Activated naive CD8-positive, alpha-beta T cell (primary cell): ENCODE measurements at regions not wholly inside any gene's neighbourhood (a gene's known extent, or its start where the extent isn't known, plus 50 kb on each side); places are given as distances from the start of the nearest gene placed in this dataset.
"Not testable (repeated sequence)": the region's sequence is repeated elsewhere in the genome, so short reads cannot be mapped to it uniquely, and the experiment has no call there.

ENCODE experiments used
- H3K27ac Mint-ChIP-seq: one replicate; pipeline ENCODE4 v1.8.0; 2021; ENCODE audit warnings: mixed read lengths
- H3K27me3 Mint-ChIP-seq: one replicate; pipeline ENCODE4 v1.8.0; 2021; ENCODE audit warnings: mixed read lengths
- H3K36me3 Mint-ChIP-seq: one replicate; pipeline ENCODE4 v1.8.0; 2021; ENCODE audit warnings: mixed read lengths
- H3K4me1 Mint-ChIP-seq: one replicate; pipeline ENCODE4 v1.8.0; 2021; ENCODE audit warnings: low read depth, mixed read lengths
- H3K4me3 Mint-ChIP-seq: one replicate; pipeline ENCODE4 v1.8.0; 2021; ENCODE audit warnings: mild to moderate bottlenecking, mixed read lengths
- H3K9me3 Mint-ChIP-seq: one replicate; pipeline ENCODE4 v1.8.0; 2021; ENCODE audit warnings: low read depth, mixed read lengths

DNA sequence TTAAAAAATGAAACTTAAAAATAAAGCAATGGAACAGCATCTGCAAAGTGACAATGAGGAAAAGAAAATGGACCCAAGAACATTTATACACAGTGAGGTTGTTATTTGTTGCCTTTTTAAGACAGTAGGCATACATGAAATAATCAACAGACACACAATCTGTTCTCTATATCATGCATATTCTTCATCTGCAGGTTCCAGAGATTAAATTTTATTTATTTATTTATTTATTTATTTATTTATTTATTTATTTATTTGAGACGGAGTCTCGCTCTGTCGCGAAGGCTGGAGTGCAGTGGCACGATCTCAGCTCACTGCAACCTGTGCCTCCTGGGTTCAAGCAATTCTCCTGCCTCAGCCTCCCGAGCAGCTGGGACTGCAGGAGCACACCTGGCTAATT is 114.4 kb upstream of the ATP2B1 start:
- H3K36me3 Mint-ChIP-seq, H3K27ac Mint-ChIP-seq, H3K4me3 Mint-ChIP-seq, H3K9me3 Mint-ChIP-seq, H3K27me3 Mint-ChIP-seq: not testable (repeated sequence)
- H3K4me1 Mint-ChIP-seq: peaks cover 13% of the 10 kb centered on the region

DNA sequence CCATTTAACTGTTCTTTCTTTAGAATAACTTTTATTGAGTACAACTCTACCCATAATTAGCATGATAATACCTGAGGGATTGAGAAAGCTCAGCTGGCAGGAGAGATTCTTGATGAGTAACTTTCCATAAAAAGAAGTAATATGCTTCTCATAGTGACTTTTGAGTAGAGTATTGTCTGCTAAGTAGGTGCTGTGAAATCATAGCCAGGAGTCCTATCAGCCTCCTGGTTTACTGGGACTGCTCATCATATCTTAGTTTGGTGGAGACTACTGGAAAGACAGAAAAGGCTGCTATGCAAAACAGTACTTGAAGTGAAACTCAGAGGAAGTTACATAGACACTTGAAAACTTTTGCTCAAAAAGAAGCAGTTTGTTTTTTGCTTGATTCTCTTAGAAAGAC is 113.3 kb upstream of the ATP2B1 start:
- Mint-ChIP-seq H3K4me1 (peaks cover 13% of the 10 kb centered on the region), H3K4me3 (no peak overlapping the region), H3K9me3 (no peaks in the 10 kb centered on the region), H3K36me3 (peaks cover 8% of the 10 kb centered on the region), H3K27ac (no peak overlapping the region), H3K27me3 (peaks cover 2% of the 10 kb centered on the region)

DNA sequence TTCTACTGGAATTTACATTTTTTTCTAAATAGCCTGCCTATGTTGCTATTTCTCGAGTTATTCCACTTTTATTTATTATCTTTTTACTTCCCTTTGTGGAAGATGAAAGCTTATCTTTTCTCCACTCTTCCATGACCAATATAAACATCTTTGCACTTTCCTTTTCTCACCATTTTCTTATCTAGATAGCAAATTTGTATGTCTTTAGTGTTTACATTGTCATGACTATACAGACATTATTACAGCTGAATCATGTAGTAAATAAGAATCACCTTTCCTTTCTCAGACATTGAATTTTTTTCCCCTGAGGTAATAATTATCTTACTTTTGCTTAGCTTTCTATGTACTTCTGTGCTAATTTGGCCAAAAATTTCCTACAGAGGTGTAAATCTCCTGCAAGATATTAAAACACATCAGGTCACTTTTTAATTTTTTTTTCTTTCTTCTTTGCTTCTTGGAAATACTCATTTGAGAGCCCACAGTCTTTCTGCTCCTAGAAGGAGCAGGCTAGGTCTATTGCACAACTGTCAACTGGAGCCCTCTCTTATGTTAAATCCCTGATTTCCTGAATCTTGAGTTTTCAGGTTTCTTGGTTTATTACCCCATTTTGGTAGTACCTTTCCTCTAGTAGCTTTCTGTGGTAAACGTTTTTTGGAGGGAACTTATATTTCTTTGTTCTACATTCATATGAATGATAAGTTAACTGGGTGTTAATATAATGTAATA is 109.0 kb upstream of the ATP2B1 start:
- H3K4me1 Mint-ChIP-seq: no peaks in the 10 kb centered on the region
- H3K27ac Mint-ChIP-seq: no peak overlapping the region
- H3K9me3 Mint-ChIP-seq: no peaks in the 10 kb centered on the region
- H3K27me3 Mint-ChIP-seq: peaks cover 2% of the 10 kb centered on the region
- peaks cover 7% of the 10 kb centered on the region for H3K36me3 Mint-ChIP-seq
- no peak overlapping the region for H3K4me3 Mint-ChIP-seq

DNA sequence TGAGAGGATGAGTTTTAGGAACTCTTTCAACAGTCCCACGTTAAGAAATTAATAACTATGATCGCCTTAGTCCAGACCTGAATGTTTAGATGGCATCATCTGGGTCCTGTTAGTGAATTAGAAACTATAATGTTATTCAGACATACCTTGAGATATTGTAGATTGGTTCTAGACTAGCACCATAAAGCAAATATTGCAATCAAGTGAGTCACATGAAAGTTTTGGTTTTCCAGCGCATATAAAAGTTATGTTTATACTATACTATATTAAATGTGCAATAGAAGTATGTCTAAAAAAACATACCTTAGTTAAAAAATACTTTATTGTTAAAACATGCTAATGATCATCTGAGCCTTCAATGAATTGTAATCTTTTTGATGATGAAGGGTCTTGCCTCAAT is 106.6 kb upstream of the ATP2B1 start:
- H3K27me3 Mint-ChIP-seq: peaks cover 2% of the 10 kb centered on the region
- peaks cover 4% of the 10 kb centered on the region for H3K36me3 Mint-ChIP-seq
- H3K9me3 Mint-ChIP-seq: no peaks in the 10 kb centered on the region
- H3K4me3 Mint-ChIP-seq: no peak overlapping the region
- no peak overlapping the region for H3K27ac Mint-ChIP-seq
- no peaks in the 10 kb centered on the region for H3K4me1 Mint-ChIP-seq

DNA sequence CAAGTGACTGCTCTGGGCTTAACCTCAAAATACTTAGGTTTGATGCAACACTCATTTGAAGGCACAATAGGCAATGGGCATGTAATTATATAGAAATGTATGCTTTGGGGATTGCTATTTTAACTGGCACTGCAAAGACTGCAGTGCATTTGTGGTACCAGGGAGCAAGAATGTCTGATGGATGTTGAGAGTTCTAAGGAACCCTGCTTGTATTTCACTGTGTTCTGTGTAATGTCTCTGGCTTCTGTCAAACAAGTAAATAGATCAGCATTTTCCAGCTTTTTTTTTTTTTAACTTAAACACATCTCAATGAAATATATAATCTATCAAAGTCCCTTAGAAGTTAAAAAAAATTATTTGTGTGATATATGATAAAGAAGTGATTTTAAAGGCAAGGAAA is 94.8 kb upstream of the ATP2B1 start:
- H3K4me1 Mint-ChIP-seq: no peaks in the 10 kb centered on the region
- H3K27me3 Mint-ChIP-seq: no peaks in the 10 kb centered on the region
- no peak overlapping the region for H3K27ac Mint-ChIP-seq
- no peak overlapping the region for H3K4me3 Mint-ChIP-seq
- H3K36me3 Mint-ChIP-seq: no peaks in the 10 kb centered on the region
- H3K9me3 Mint-ChIP-seq: no peaks in the 10 kb centered on the region

DNA sequence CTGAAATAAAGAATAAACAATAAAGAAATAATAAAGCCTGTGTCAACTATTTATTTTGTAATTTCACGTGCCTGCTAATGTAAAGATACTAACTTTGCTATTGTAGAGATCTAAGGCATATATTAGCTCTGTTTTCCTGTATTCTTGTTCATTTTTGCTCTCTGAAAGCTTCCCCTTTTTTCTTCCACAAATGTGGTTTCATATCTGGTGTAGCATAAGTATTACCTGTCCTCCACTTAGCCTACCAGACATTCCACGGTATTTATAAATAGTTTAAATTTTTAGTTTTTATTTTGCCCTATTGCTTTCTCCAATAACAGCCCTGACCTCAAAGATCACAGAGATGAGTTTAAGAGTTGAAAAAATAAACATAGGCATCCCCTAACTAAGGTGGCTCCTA is 92.6 kb upstream of the ATP2B1 start:
- Mint-ChIP-seq H3K27ac (no peak overlapping the region), H3K4me1 (no peaks in the 10 kb centered on the region), H3K9me3 (no peaks in the 10 kb centered on the region), H3K36me3 (no peaks in the 10 kb centered on the region), H3K27me3 (no peaks in the 10 kb centered on the region), H3K4me3 (no peak overlapping the region)

DNA sequence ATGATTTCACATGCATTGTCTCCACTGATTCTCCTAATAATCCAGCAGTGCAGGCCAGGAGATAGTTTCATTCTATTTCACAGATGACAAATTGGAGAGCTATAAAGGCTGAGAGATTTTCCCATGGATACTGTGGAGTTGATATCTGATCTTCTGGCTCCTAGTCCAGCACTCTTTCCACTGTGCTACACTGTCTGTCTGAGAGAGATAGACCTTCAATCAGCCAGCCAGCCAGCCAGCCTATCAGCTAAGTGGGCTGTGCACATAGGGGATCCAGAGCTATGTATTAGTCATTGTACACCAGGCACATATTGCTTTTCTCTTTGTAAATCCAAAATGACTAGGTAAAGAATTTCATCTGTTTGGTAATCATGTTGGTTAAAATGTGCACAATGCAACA is 91.8 kb upstream of the ATP2B1 start:
- Mint-ChIP-seq H3K27ac (no peak overlapping the region), H3K4me1 (no peaks in the 10 kb centered on the region), H3K27me3 (no peaks in the 10 kb centered on the region), H3K36me3 (no peaks in the 10 kb centered on the region), H3K4me3 (no peak overlapping the region), H3K9me3 (no peaks in the 10 kb centered on the region)

DNA sequence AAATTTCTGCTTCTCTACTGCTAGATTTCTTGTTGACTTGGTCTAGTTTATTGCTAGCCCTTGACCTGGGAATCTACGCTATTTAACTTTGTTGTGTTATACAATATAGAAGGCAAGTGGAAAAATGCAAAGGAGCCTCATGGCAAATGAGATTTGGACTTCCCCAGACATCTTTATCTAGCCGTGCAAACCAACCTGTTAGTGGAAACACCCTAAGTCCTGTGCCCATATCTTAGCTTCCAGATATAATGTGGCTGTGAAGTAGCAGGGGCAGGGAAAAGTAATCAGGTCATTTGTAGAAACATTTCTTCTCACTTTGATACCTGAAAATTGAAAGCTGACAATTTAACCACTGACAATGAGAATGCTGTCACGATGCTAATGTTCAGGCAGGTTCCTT is 90.7 kb upstream of the ATP2B1 start:
- no peaks in the 10 kb centered on the region for H3K36me3 Mint-ChIP-seq
- H3K4me3 Mint-ChIP-seq: no peak overlapping the region
- H3K27me3 Mint-ChIP-seq: no peaks in the 10 kb centered on the region
- H3K9me3 Mint-ChIP-seq: no peaks in the 10 kb centered on the region
- no peaks in the 10 kb centered on the region for H3K4me1 Mint-ChIP-seq
- H3K27ac Mint-ChIP-seq: no peak overlapping the region

DNA sequence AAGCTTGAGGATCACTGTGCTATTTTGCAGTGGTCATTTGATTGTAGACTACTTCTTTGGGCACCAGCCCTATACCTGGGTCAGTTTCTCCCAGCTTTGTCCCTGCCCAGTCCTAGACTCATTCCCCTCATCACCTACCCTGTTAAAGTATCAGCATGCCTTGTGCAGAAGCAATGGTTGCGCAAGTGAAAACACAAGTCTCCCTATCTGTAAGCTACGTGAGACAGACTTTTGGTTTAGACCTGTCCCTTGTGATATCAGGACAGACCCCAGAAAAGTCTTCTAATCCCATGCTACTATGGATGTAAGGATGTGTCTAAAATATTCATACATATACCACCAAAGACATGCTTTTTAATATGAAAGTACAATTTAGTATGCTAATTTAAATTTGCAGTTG is 88.8 kb upstream of the ATP2B1 start:
- no peaks in the 10 kb centered on the region for H3K9me3 Mint-ChIP-seq
- H3K36me3 Mint-ChIP-seq: no peaks in the 10 kb centered on the region
- H3K4me1 Mint-ChIP-seq: no peaks in the 10 kb centered on the region
- H3K4me3 Mint-ChIP-seq: no peak overlapping the region
- H3K27me3 Mint-ChIP-seq: no peaks in the 10 kb centered on the region
- H3K27ac Mint-ChIP-seq: no peak overlapping the region

DNA sequence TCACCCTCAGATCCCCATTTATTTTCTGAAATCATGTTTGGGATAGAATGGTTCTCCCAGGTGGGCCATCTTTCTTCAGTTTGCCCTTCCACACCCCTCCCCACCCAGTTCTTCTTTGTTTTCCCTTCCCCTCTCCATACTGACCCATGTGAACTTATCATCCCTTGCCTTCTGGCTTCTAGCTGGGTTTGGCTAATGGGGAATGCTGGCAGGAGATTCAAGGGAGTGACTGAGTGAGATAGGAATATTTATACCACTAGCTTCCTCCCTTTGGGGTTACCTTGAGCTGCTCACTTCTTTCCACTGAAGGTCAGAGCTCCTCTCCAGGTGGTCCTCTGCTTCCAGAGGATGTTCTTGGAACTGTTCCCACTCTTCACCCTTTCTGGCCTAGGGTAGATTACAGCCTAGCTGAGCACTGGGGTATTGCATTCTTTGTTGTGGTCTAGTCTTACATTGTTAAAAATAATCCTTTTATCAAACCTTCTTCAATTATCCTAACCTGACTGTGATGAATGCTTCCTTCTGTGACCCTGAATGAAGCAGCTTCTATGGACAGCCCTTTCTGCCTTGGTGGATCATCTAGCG is 88.3 kb upstream of the ATP2B1 start:
- Mint-ChIP-seq H3K27me3 (no peaks in the 10 kb centered on the region), H3K9me3 (no peaks in the 10 kb centered on the region), H3K36me3 (no peaks in the 10 kb centered on the region), H3K27ac (no peak overlapping the region), H3K4me1 (no peaks in the 10 kb centered on the region), H3K4me3 (no peak overlapping the region)

DNA sequence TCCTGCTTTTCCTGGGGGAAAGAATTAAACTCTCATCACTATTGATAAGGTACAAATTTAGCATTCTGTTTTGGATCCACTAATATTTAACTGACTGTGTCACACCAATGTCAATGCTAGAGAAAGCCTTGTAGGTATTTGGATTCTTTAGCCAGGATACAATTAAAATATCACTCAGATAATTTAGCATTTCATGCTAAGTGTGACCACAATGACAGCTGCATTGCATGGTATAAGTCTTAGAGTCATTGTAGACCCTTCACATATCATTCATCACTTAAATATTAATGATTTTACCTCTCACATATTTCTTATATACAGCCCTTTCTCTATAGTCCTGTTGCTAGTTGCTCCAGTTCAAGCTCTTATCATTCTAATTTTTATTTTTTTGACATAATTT is 85.3 kb upstream of the ATP2B1 start:
- no peaks in the 10 kb centered on the region for H3K27me3 Mint-ChIP-seq
- H3K4me3 Mint-ChIP-seq: no peak overlapping the region
- H3K27ac Mint-ChIP-seq: no peak overlapping the region
- H3K4me1 Mint-ChIP-seq: no peaks in the 10 kb centered on the region
- no peaks in the 10 kb centered on the region for H3K9me3 Mint-ChIP-seq
- H3K36me3 Mint-ChIP-seq: no peaks in the 10 kb centered on the region

DNA sequence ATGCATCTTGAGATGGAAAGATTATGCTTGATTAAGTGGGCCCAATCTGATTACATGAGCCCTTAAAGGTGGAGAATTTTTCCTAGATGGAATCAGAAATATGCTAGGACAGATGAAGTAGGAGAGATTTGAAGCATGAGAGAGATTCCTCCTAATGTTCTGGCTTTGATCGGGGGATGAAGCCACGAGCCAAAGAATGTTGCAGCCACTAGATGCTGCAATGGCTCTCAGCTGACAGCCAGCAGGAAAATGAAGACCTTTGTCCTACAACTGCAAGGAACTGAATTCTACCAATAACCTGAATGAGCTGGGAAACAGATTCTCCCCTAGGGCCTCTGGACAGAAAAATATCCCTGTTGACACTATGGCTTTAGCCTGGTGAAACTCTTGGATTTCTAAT is 82.6 kb upstream of the ATP2B1 start:
- no peak overlapping the region for H3K27ac Mint-ChIP-seq
- H3K36me3 Mint-ChIP-seq: peaks cover 2% of the 10 kb centered on the region

DNA sequence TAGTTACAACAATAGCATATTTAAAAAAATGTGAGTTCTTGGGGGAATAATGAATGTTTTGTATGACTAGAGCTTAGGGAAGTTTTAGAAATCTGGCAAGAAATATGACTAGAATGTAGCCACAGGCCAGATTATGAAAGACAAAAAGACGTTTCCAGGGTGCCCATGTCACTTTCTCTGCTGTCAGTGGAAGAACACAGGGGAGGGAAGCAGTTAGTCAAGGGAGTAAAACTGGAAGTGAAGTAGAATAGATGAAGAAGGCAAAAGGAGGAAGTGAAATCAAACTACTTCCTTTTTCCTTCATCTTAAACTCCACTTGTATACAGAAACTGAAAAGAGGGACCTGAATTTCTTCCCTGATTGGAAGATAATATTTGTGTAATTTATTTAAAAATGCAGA is 81.2 kb upstream of the ATP2B1 start:
- H3K4me3 Mint-ChIP-seq: no peak overlapping the region
- H3K27me3 Mint-ChIP-seq: no peaks in the 10 kb centered on the region
- H3K36me3 Mint-ChIP-seq: peaks cover 9% of the 10 kb centered on the region
- H3K4me1 Mint-ChIP-seq: peaks cover 2% of the 10 kb centered on the region
- no peak overlapping the region for H3K27ac Mint-ChIP-seq
- H3K9me3 Mint-ChIP-seq: peaks cover 10% of the 10 kb centered on the region

More for the DNA sequence above, 82.6 kb upstream of the ATP2B1 start:
- no peaks in the 10 kb centered on the region for H3K27me3 Mint-ChIP-seq
- H3K4me3 Mint-ChIP-seq: no peak overlapping the region
- H3K9me3 Mint-ChIP-seq: peaks cover 3% of the 10 kb centered on the region
- peaks cover 2% of the 10 kb centered on the region for H3K4me1 Mint-ChIP-seq

DNA sequence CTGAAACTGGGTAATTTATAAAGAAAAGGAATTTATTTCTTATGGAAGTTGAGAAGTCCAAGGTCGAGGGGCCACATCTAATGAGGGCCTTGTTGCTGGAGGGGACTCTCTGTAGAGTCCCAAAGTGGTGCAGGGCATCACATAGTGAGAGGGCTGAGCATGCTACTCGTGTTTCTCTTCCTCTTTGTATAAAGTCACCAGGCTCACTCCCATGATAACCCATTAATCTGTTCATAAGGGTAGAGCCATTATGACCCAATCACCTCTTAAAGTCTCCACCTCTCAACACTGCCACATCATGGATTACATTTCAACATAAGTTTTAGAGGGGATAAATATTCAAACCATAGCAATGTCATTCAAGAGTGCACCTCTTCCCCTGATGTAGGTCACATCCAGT is 79.1 kb upstream of the ATP2B1 start:
- peaks cover 9% of the 10 kb centered on the region for H3K36me3 Mint-ChIP-seq
- H3K27ac Mint-ChIP-seq: no peak overlapping the region
- H3K9me3 Mint-ChIP-seq: peaks cover 10% of the 10 kb centered on the region
- no peaks in the 10 kb centered on the region for H3K27me3 Mint-ChIP-seq
- peaks cover 2% of the 10 kb centered on the region for H3K4me1 Mint-ChIP-seq
- no peak overlapping the region for H3K4me3 Mint-ChIP-seq

DNA sequence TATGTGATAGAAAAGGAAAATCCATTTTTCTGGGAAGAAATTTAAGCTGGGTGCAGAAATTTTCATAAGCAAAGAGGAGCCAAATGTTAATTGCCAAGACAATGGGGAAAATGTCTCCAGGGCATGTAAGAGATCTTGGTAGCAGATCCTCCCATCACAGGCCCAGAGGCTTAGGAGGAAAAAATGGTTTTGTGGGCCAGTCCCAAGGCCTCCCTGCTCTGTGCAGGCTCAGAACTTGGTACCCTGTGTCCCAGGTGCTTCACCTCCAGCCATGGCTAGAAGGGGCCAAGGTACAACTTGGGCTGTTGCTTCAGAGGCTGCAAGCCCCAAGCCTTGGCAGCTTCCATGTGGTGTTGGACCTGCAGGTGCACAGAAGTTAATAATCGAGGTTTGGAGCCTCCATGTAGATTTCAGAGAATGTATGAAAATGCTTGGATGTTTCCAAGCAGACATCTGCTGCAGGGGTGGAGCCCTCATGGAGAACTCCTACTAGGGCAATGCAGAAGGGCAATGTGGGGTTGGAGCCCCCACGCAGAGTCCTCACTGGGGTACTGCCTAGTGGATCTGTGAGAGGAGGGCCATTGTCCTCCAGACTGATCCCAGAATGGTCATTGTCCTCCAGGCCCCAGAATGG is 77.7 kb upstream of the ATP2B1 start:
- no peak overlapping the region for H3K27ac Mint-ChIP-seq
- peaks cover 2% of the 10 kb centered on the region for H3K4me1 Mint-ChIP-seq
- no peak overlapping the region for H3K4me3 Mint-ChIP-seq
- peaks cover 10% of the 10 kb centered on the region for H3K9me3 Mint-ChIP-seq
- H3K27me3 Mint-ChIP-seq: no peaks in the 10 kb centered on the region
- H3K36me3 Mint-ChIP-seq: peaks cover 9% of the 10 kb centered on the region
